Activated naive CD4-positive, alpha-beta T cell (primary cell): ENCODE measurements at regions not wholly inside any gene's neighbourhood (a gene's known extent, or its start where the extent isn't known, plus 50 kb on each side); places are given as distances from the start of the nearest gene placed in this dataset.

Experiments
- DNase-seq, 4 experiments: peaks; one replicate each; lab custom pipeline; 2025; lab: John Stamatoyannopoulos, UW

DNA sequence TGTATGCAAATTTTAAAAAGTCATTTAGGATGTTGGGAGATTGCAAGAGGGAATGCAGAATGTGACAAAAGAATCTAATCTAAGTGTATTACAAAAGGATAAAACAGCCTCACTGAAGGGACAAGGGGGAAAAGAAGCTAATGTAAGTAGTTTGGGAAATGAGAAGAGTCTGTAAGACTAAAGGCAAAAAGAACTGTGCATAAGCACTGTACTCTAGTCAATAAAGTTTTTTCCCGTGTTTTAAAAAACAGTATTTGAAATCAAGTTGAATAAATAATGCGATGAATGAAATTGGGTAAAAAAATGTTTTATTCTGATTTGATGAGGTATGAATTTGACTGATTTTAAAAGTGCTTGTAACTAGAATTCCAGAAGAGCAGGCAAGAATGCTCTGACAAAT lies 149.8 kb downstream of the VEGFA start:
- DNase-seq, result no peak

DNA sequence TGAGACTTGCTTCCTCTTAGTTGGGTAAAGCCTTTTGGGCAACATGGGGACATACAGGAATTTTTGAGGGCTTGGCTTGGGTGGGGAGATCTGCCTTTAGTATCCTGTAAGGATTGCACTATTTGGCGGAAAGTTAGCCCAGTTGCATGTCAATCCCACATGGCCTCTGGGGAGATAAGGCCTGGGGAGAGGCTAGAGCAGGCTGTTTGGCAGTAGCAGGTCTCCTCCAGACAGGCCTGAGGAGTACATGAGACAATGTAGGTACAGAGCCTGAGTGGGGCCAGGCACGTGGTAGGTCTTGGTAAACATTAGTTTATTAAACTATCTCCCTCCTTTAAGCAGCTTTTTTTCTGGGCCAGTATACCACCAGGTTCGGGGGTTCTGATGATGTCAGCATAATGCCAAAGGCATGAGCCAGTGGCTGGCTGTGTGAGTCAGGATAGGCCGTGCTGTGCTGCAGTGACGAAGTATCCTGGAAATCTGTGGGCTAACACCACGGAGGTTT lies 147.9 kb downstream of the VEGFA start:
- DNase-seq, result no peak

DNA sequence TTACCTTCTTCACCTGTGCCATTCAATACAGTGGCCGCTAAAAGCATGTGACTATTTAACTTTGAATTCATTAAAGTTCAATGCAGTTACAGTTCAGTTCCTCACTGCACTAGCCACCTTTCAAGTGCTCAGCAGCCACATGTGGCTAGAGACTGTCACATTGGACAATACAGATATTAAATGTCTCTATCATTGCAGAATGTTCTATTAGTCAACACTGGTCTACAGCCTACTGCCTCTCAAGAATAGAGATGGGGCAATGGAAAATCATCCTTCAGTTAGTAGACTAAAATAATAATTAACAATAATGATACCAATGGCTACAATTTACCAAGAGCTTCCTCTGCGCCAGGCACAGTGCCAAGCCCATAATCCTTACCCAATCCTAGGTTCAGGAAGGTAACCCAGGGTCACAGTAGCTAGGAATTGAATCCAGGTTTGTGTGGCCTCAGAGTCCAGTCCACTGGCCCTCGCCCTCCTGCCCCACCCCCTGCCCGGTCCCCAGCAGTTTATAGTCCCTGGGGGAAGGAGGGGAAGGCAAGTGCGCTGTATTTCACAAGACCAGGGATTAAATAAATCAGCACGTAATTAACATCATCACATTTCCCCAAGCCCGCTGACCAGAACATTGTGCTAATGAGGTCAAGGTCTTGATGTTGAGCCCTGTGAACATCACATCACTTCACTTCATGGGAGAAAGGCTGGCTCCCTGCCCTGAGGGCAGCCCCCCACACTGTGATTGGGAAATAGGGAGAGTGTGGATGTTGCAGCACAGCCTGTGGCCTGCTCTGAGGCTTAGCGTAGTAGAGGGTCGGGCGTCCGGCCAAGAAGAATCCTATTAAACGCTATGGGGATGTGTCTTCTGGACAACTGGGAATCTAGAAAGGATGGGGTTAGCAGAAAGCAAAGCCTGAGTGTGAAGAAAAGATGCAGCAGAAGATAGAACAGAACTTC lies 147.2 kb downstream of the VEGFA start:
- no peak for DNase-seq

DNA sequence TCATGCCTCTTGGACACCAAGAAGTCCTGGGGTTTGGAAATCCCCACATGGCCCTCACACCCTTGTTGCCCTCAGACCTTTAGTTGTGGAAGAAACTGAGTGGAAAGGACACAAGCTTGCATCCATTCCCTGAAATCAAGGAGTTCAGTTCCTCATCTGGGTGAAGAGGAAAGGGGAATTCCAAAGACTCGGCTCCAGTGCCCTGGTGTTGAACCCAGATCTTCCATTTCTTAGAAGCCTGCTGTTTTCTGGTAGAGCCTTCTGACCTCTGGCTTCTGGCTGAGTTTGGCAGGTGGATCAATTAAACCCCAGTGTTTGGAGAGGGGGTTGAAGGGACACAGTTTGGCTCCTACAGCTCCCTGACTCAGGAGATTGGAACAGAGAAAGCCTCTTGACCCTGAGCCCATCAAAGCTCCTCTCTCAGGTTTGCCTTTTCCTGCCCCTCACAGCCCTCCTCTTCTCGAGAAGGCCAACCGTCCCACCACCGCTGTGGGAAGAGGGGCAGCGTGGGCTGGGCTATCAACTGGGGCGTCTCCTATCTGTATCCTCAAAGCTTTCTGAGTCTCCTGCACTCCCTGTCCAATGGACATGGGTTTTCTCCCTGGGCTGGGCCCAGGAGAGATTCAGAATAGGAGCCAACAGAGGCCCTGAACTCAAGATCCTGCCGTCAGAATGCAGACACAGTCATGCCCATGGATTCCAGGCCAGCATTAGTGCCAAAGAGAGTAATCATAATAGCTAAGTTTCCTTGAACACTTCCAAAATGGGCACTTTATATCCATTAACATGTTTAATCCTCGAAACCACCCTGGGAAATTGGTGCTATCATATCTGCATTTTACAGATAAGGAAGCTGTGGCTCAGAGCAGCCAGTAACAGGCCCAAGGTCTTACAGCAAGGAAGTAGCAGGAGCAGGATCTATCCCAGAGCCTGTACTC lies 146.2 kb downstream of the VEGFA start:
- DNase-seq, result no peak

DNA sequence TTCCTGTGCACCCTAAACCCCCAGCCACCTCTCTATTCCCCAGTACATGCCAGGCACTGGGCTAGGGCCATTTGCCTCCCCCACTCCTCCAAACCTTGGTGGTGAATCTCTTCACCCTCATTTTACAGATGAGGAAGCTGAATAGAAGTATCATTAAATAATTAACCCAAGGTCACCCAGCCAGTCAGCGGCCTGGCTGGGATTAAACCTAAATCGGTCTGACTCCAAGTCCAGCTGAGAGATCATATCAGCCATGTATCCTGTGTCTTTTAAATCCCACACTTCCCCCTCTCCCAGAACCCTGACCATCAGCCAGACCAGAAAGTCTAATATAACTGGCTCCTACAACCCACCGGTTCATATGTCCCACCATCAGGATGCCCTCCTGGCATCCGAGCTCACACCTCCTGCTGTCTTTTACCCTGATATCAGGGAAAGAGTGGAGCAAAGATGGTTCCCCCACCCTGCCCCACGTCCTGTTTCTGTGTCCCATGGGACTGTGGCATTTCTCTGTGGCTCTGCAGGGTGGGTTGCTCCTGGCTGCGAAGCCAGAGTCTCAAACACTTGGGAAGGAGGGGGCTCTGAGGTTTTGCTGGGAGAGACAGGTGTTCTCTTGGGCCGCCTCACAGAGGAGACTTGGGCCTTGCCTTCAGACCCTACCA lies 145.3 kb downstream of the VEGFA start:
- DNase-seq, result no peak

DNA sequence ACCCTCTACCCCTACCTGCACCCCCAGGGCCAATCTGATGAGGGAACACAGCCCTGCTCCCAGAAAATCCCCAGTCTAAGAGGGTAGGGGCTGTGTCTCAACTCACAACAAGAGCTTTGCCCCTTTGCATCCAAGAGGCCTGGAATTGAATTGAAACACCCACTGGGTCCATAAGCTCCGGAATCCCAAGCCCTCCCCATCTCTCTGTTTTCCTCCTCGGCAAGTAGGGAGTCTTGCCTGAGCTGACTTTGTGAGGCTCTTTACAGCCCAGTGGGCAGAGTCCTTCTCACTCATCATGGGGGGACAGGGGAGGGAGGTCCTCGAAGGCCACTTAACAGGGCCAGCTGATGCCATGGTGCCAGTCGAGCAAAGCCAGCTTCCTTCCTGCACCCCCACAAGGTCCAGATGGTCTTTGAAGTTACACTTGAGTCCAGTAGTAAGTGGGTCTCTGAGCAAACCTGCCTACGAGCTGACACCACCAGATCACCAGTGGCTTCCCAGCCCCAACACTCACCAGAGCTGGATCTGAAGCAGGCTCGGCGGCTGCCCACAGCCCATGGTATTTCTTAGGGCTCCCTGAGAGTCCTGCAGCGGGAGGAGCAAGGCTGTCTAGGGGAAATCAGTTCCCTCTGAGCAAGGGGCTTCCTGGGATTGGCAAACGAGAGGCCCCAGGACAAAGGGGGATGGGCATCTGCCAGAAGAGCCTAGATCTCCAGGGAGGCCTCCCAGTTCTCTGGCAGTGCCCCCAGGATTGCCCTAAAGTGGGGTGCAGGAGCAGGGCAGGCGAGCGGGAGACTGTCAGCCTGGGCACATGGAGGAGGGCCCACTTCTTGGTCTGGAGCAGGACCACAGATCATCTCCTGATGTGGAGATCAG lies 144.5 kb downstream of the VEGFA start:
- no peak for DNase-seq

DNA sequence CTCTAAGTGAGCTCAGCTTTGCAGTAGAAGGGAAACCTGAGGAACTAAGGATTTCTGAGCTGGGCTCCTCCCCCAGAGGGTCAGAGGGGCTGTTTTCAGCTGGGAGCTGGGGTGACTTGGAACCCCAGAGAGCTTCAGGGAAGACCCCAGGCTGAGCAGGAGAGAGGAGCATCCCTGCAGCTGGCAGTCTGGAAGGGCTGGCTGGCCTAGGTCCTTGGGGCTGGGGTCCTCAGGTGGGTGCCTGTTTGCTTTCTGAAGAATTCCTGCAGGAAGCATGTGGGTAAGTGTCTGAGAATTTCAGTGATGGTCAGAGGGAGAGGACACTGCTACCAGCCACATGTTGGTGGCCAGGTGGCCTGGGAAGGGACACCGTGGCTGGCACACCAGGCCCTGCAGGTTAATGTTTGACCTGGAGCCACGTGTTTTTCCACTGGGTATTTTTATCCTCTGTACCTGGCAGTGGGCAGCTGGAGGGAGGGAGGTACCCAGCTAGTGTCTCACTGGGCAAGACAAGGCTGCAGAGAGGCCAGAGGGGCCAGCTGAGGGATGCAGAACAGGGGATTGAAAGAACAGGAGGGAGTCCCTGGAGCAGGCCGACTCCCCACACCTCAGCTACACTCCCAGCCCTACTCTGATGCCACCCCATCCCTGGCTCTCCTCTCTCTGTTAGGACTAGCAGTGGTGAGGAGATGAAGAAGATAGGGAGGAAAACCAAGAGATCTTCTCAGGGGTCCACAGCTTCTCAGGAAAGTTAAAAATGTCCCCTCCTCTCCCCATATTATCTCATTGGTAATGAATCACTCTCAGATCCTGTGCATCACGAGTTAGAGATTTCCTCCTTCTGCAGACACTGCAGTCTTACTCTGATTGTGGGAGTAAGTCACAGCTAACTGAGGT lies 143.6 kb downstream of the VEGFA start:
- DNase-seq, result no peak

DNA sequence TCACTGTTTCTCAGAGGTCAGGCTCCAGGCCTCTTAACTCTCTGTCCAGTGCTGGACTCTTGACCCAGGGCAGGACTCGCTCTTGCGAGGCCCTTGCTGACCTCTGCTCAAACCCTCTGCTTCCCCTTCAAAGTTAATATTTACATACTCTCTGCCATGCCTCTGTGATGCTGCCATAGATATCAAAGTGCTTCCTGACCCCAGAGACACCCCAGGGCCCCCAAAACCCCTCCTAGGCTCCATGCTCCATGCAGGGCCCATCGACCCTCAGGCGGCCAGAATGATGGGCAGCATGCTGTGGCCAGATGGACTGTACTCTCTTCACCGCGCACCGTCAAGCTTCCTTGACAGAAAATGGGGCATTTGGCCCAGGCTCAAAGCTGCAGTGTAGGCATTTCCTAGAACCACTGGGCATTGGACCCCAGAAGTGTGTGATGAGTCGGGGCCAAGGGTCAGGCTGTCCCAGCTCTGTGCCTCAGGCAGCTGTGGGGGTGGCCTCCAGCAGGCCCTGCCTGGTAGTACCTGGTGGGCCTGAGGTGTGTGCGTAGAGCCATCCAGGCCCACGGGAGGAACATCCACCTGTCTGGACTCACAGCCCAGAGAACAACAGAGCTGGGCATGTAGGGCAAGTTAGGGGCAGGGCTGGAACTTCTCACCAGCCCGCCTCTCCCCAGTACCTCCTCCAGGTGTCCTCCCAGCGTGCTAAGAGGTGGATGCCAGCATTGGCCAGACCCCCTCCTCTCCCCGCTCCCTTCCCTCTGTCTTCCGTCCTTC lies 142.8 kb downstream of the VEGFA start:
- DNase-seq, result no peak

DNA sequence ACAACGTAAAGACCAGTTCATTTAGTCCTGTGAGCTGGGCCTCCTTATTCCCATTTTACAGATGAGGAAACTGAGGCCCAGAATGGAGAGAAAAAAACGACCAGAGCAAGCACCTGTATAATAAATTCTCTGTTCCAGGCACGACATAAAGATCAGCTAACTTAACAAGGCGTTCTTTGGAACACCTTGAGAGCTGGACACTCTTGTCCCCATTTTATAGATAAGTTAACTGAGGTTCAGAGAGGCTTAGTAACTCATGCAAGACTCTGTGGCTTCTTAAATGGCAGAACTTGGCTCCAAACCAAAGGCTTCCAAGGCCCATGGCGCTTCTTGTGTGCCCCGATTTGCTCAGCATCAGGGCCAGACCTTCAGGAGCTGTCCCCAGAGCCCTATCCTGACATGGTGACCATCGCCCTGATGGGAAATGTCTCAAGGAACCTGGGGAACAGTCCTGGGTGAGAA lies 142.1 kb downstream of the VEGFA start:
- DNase-seq, result no peak

DNA sequence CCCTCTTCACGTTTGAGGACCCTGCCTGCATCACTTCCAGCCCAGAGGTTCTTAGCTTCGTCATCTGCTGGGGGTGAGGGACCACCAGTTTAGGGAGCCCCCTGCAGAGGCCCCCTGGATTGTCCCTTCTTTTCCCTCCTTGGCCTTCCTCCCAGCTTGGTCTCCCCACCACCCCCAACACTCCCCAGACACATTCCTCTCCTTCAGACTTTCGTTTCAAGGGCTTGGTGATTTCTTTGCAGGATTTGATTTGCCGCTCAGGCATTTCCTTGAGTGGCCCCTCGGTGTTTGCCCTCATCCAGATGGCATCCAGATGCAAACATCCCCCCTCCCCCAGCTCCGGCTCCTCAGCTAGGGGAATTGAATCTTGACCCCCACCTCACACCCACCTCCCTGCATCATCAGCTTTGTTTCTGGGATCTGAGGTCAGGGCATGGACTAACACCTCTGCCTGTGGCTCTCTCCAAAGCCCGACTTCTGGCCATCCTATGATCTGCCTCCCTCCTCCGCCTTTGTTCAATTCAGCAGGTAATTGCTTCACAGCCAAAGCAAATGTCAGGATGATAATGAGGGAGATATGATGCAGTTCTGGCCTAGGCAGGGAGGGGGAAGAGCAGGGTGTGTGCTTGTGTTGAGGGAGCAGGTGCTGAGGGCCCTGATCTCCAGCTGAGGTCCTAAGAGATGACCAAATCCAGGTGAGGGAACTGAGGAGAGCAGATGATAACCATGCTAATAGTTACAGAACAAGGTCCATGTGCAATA lies 141.5 kb downstream of the VEGFA start:
- DNase-seq, result no peak

DNA sequence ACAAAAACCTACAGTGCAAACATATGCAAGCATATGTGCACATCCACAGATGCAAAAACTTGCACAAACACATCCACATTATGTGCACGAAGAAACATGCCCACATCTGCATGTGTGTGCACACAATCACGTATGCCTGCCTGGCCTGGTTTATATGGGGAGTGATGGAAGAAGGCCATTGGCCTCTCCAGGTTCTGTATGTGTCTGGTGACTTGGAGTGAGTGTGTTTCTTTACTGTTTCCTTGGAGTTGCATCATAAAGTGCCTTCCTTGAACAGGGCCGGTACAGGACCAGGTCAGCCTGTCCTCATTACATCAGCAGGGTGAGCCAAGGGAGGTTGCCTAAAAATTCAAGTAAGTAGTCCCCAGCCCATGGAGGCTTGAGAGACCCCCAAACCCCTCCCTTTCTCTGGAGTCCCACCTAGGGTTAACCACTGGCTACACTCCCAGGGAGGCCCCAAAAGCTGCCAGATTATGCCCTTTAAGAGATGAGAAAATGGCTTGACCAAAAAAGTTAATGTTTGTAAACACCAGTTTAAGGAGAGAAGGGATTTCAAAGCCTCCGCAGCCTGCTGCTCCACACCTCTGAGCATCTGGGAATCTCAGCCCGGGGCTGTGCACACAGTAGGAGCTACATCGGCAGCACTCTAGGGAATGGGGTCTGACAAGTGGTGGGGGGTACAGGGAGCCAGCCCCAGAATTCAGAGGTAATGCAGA lies 140.8 kb downstream of the VEGFA start:
- DNase-seq, result no peak

DNA sequence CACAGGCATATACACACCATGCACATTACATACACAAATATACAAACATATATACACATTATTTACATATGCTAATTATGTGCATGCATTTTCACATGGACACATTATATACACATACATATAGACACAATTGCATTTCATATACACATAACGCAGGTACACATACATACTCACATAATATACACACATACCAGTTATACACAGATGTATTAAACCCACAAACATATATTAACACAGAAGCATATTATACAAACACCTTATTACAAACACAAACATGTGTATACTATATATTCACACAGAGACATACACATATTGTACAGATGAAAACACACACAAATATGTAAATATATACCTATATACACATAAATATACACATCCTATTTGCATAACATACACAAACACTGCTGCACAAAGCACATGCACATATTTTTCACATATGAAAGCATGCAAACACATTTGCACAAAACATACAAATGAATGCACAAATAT lies 140.2 kb downstream of the VEGFA start:
- DNase-seq, result no peak

DNA sequence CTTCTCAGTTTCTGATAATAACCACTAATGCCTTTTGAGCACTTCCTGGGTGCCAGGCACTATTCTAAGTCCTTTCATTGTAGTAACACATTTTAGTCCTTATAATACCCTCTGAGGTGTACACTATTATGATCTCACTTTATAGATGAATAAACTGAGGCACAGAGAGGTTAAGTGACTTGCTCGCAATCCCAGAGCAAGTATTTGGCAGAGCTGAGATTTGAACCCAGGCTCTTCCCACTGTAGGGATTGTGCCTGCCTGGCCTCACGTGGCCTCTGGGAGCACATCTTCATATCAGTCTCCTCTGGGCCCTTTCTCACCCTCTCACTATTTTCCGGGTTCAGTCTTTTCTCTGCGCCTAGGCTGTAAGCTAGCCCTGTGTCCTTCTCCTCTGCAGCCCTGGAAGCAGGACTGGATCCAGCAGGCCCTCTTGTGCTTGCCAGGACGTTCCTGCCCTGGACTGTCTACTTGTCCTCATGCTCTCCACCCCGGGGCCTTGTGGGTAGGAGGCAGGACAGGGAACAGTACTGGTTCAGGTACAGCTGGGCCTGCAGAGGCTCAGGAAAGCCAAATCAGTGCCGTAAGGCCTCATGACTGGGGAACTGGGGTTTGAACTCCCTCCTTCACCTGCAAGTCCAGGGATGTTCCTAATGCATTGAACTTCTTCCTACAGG lies 139.6 kb downstream of the VEGFA start:
- DNase-seq, result no peak

DNA sequence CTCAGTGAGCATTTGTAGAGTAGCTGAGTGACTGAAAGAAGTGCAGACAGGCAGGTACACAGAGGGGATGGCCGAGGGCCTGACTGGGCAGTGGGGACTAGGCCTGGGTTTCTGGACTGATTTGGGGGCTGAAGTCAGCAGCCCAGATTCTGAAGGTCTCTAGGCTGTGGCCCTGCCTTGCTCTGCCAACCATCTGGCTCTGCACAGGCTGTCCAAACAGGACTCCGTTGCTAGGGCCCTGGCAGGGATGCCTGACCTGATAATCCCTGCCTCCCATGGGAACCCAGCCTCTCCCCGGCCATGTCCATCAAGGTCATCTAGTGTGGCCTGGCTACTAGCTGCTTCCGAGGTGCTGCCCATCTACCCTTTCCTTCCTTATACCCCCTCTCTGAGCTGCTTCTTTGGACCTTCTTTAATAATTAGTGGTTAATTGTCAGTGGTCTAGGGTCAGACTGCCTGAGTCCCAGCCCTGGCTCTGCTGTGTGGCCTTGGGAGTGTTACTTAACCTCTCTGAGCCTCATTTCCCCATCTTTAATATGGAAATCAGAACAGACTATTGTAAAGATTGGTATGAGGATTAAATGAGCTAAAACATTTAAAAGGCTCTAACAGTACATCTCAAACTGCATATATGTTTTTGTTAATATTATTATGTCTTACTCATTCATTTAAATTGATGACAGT lies 137.9 kb downstream of the VEGFA start:
- no peak for DNase-seq

DNA sequence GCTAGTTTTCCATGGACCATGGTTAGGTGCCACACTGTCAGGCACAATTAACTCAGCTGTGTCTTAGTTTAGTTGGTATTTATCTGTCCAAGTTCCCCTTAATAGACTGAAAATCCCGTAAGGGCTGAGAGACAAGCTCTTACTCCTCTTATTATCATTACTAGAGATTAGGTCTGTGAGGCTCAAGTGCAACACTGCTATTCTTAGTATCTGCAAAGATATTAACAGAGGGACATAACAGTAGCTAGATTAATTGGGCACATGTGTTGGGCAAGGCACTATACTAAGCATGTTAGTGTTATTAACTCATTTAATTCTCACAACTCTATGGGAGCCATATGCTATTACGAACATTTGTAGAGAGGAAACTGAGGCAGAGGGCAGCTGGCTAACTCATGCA lies 137.3 kb downstream of the VEGFA start:
- no peak for DNase-seq
